ENCODE measurements at regions not wholly inside any gene's neighbourhood (a gene's known extent, or its start where the extent isn't known, plus 50 kb on each side); places are given as distances from the start of the nearest gene placed in this dataset.

GRCh38 chr6:22401932-22402331 lies 105.1 kb upstream of the PRL start:
- no peak for DNase-seq

DNA sequence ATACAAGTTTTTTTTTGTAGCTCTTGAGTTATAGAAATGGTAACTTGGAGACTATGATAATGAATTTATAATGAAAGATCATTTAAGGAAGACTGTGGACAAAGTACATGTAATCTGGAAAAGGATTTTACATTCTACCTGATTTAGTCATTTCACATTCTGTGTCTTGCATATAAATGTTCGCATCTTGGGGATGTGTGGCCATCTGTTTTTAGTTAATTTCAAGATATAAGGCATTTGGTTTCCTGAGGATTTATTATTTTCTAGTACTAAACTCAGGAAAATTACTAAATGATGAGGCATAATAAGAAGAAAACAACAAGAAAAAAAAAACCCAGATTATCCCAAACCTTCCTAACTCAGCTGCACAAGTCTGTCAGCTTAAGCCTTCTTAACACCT lies 112.7 kb upstream of the PRL start:
- no peak for DNase-seq

- peak in 1 of 2 donors; percentile 1 for DNase-seq
Measured at GRCh38 chr6:22411376-22412105, 114.7 kb upstream of the PRL start.

DNA sequence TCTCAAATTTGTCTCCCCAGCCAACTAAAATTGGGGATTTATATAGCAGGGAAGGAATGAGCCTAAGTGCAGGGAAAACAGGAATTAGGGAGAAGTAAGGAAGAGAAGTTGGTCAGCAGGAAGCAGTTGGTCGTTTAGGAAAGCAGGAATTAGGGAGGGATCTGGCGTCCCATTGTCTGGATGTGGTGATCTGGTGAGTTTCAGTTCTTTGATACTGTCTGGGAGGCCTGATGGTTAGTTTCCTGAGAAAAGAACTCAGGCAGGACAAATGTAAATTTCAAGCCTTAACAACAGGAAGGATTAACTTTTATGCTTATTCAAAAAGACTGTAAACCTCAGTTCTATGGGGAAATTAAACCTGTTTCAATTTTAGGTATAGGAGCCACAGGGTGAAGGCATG lies 116.2 kb upstream of the PRL start:
- DNase-seq, result no peak

- DNase-seq, result peak; percentile 7 to 27
Measured at GRCh38 chr6:22413681-22414311, 117.0 kb upstream of the PRL start.

- DNase-seq, result no peak
Measured at GRCh38 chr6:22418714-22419113, 121.9 kb upstream of the PRL start.

GRCh38 chr6:22421198-22421597 lies 124.4 kb upstream of the PRL start:
- DNase-seq, result no peak

- DNase-seq, result no peak
Measured at GRCh38 chr6:22424196-22424595, 127.4 kb upstream of the PRL start.

DNA sequence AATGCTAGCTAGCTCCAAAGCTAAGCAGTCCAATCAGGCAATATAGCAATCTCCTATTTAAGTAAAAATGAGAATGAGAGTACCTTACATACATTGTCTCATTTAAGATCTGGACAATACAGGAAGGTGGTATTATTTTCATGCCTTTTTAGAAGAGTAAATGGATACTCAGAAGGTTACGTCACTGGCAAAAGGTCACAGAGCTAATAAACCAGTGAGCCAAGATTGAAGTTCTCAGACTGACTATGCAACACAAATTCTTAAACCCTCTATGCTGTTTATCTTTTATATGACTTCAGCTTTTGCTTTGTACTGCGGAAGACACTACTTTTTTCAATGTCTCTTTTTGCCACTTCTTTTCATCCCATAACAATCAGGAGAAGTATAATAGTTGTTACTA lies 135.2 kb upstream of the PRL start:
- no peak for DNase-seq

DNA sequence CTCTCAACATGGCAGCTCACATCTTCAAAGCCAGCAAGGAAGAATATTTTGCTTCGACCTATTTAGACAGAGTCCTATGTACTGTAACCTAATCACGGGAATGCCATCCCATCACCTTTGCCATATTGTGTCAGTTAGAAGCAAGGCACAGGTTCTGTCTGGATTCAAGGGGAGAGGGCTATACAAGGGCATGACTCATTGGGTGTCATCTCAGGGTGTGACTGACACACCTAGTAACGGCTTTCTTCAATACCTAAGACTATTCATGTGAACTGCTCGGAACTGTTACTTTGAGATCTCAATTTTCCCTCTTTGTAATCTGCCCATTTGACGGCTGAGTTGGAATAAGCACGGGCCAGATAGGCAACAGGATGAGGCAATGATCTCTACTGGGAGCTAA lies 135.6 kb upstream of the HDGFL1 start:
- DNase-seq, result no peak

DNA sequence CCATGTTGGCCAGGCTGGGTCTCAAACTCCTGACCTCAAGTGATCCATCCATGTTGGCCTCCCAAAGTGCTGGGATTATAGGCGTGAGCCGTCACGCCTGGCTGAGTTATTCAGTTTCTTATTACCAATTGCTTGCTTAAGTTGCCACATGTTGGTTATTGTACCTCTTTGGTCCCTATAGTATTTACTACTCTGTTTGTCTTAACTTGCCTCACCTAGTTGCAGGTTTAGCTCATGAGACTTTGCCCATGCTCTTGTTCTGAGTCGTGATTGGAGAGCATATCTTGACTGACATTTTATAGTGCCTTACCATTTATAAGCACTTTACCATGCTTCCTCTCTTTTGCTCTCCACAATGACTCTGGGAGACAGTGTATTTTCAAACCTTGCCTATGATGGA lies 134.2 kb upstream of the HDGFL1 start:
- DNase-seq, result no peak

DNA sequence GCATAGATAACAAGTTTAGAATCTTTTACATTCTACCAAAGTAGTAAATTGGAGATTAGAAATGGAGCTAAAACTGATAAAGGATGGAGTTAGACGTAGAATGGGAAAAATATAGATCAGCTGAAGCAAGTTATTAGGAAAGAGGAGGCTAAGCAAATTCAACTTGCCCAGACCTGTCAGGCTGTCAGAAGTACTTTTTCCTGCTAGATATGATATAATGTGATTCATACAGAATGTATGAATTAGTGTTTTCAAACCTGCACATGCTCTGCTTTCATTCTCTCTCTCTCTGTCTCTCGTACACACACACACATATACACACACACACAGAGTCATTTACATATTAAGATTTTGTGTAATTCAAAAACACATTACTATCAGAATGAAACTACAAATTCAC lies 133.2 kb upstream of the HDGFL1 start:
- no peak for DNase-seq

- no peak for DNase-seq
Measured at GRCh38 chr6:22437665-22438064, 131.7 kb upstream of the HDGFL1 start.

GRCh38 chr6:22442826-22443225 lies 126.5 kb upstream of the HDGFL1 start:
- DNase-seq, result no peak

- DNase-seq, result no peak
Measured at GRCh38 chr6:22444330-22444729, 125.0 kb upstream of the HDGFL1 start.

- DNase-seq, result peak in 1 of 2 donors; percentile 28
Measured at GRCh38 chr6:22445946-22446345, 123.4 kb upstream of the HDGFL1 start.

DNA sequence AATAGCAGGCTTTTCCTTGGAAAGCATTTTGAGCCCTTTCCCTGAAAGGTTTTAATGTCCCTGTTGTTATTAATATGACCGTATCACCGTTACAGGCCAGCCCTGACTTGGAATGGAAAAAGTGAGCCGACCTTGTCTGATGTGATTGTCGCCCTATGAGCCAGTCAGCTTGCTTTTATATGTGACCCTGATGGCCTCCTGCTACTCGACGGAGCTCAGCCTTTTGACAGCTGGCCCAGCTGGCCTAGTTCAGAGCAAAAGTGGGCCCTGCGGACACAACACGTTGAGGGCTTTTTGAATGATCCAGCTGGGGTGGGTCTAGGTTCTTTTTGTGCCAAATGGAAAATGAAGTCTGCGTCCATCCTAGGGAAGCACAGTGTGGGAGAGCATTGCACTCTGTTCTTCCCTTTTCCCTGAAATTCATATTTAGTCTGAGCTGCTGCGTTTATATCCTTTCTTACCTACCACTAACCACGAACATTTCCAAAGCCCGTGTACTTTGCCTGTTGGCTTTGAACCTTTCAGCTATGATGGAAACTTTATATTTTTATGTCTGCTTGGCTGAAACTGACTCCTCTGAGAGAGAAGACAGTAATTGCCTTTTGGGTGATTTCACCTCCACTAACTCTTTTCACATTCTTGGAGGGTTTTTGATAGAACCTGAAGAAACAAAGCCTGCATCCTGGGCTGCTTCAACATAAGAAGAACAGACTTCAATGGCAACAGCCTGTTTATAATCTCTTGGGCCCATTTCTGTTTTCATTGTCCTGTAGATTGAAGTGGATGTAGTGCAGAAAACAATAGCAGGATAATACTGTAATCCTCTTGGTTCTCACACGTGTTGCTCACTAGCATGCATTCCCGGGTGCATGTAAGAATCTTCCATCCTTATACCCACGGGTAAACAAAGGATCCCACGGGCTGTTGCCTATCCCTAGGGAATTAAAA lies 121.8 kb upstream of the HDGFL1 start:
- no peak for DNase-seq

DNA sequence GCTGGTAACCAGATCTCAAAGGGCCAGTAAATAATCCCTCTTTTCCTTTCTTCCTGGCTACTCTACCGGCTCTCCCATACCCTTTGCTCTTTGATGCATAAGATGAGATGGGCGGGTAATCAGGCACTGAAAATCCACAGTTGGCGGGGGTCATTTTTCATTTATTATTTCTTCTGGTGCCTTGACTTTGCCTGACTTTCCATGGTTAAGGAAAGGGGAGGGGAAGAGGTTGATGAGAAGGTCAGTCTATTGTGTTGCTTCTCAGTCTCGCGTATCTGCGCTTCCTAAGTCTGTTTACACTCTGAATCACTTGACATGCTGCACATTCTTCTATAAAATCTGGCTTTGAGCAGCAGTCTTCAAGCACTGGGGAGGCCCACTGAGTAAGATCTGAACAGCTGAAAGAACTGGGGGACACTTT lies 121.1 kb upstream of the HDGFL1 start:
- DNase-seq, result no peak

GRCh38 chr6:22451962-22452361 lies 117.4 kb upstream of the HDGFL1 start:
- no peak for DNase-seq

DNA sequence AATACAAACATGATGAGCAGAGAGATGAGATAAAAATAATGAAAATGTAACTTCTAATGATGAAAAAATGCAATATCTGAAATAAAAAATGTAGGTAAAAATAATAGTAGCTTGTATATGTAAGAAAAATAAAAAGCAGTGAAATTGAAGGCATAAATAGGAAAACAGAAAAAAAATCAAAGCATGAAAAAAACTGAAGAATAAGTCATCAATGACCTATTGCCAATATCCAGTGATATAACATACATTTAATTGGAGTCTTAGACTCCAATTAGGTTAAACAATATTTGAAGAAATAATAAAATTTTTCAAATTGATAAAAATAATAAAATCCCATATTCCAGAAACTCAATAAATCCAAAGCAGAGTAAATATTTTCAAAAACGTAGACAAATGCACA lies 114.0 kb upstream of the HDGFL1 start:
- DNase-seq, result no peak

DNA sequence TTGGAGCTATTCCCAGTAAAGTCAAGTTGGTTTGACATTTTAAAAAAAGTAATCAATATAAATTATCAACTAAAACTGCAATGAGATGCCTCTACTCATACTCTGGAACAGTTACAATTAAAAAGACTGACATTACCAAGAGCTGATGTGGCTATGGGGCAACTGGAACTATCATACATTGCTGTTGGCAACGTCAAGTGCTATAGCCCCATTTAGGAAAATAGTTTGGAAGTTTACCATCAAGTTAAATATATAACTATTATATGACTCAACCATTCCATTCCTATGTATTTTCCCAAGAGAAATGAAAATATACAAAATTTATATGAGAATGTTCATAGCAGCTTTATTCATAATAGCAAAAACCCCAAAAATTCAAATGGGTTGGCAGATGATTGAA lies 111.4 kb upstream of the HDGFL1 start:
- no peak for DNase-seq

GRCh38 chr6:22466665-22467245 lies 102.6 kb upstream of the HDGFL1 start:
- no peak for DNase-seq

GRCh38 chr6:22467645-22468044 lies 101.7 kb upstream of the HDGFL1 start:
- DNase-seq, result no peak

Data from inflammatory macrophage treated with lipopolysaccharide for 1 hour (primary cell).